Trophoblast cell (in vitro differentiated cells and primary cell): ENCODE measurements at regions not wholly inside any gene's neighbourhood (a gene's known extent, or its start where the extent isn't known, plus 50 kb on each side); places are given as distances from the start of the nearest gene placed in this dataset.

ENCODE experiments used
- DNase-seq, 2 donors: peaks; one replicate each; pipeline ENCODE4 v3.0.0-alpha.2; 2016
- H2AFZ ChIP-seq: 2 replicates; pipeline ENCODE4 v1.6.1; 2013; ENCODE audit warnings: low read length, moderate library complexity, mild to moderate bottlenecking; ENCODE audit not compliant: insufficient read depth, poor library complexity
- H2AK5ac ChIP-seq: 2 replicates; pipeline ENCODE4 v1.6.1; 2013; ENCODE audit warnings: mild to moderate bottlenecking, low read length
- H2BK120ac ChIP-seq: 2 replicates; pipeline ENCODE4 v1.6.1; 2013; ENCODE audit warnings: low read length, mild to moderate bottlenecking, moderate library complexity; ENCODE audit not compliant: insufficient read depth, poor library complexity
- H2BK12ac ChIP-seq: 2 replicates; pipeline ENCODE4 v1.6.1; 2013; ENCODE audit warnings: mild to moderate bottlenecking, low read length, moderate library complexity
- H2BK5ac ChIP-seq: 2 replicates; pipeline ENCODE4 v1.6.1; 2013; ENCODE audit warnings: low read length, low read depth, moderate library complexity, mild to moderate bottlenecking; ENCODE audit not compliant: poor library complexity
- H3K14ac ChIP-seq: 2 replicates; pipeline ENCODE4 v1.6.1; 2013; ENCODE audit warnings: mild to moderate bottlenecking, low read length
- H3K18ac ChIP-seq: 2 replicates; pipeline ENCODE4 v1.6.1; 2013; ENCODE audit warnings: mild to moderate bottlenecking, low read length
- H3K23ac ChIP-seq: 2 replicates; pipeline ENCODE4 v1.6.1; 2013; ENCODE audit warnings: low read length
- H3K27ac ChIP-seq: 2 replicates; pipeline ENCODE4 v1.5.1; 2013; ENCODE audit warnings: low read depth, mild to moderate bottlenecking, inconsistent platforms, low read length, moderate library complexity
- H3K27me3 ChIP-seq: 2 replicates; pipeline ENCODE4 v1.6.1; 2013; ENCODE audit warnings: inconsistent platforms, mild to moderate bottlenecking, low read length, moderate library complexity; ENCODE audit not compliant: insufficient read depth
- H3K36me3 ChIP-seq, 2 experiments: 1 replicate in 1 of 2; 2 replicates in 1 of 2; pipeline ENCODE4 v1.6.1; 2013; ENCODE audit warnings: low read length in 2 of 2, mild to moderate bottlenecking in 2 of 2, moderate library complexity in 1 of 2; ENCODE audit not compliant: insufficient read depth in 2 of 2, control insufficient read depth in 1 of 2
- H3K4ac ChIP-seq: 2 replicates; pipeline ENCODE4 v1.6.1; 2013; ENCODE audit warnings: low read depth, mild to moderate bottlenecking, low read length, moderate library complexity
- H3K4me1 ChIP-seq, 2 experiments: 1 replicate in 1 of 2; 2 replicates in 1 of 2; pipeline ENCODE4 v1.6.1; 2013; ENCODE audit warnings: low read length in 2 of 2, mild to moderate bottlenecking in 2 of 2, moderate library complexity in 1 of 2; ENCODE audit not compliant: insufficient read depth in 2 of 2, control insufficient read depth in 1 of 2
- H3K4me2 ChIP-seq: 2 replicates; pipeline ENCODE4 v1.6.1; 2013; ENCODE audit warnings: inconsistent platforms, mild to moderate bottlenecking, low read length, moderate library complexity
- H3K4me3 ChIP-seq: 2 replicates; pipeline ENCODE4 v1.5.1; 2013; ENCODE audit warnings: mild to moderate bottlenecking, low read depth, low read length, inconsistent platforms
- H3K79me1 ChIP-seq: one replicate; pipeline ENCODE4 v1.6.1; 2013; ENCODE audit warnings: low read length
- H3K79me2 ChIP-seq: 2 replicates; pipeline ENCODE4 v1.6.1; 2013; ENCODE audit warnings: low read length, mild to moderate bottlenecking; ENCODE audit not compliant: control insufficient read depth, insufficient read depth, poor library complexity
- H3K9ac ChIP-seq: 2 replicates; pipeline ENCODE4 v1.6.1; 2013; ENCODE audit warnings: mild to moderate bottlenecking, low read length
- H3K9me3 ChIP-seq: 2 replicates; pipeline ENCODE4 v1.6.1; 2013; ENCODE audit warnings: low read depth, mild to moderate bottlenecking, control low read depth, inconsistent platforms, low read length; ENCODE audit not compliant: insufficient read depth
- H4K12ac ChIP-seq: 2 replicates; pipeline ENCODE4 v1.6.1; 2013; ENCODE audit warnings: low read depth, mild to moderate bottlenecking, low read length, moderate library complexity
- H4K8ac ChIP-seq: 2 replicates; pipeline ENCODE4 v1.6.1; 2013; ENCODE audit warnings: low read depth, mild to moderate bottlenecking, low read length, moderate library complexity
- H4K91ac ChIP-seq: one replicate; pipeline ENCODE4 v1.6.1; 2013; ENCODE audit warnings: low read depth, mild to moderate bottlenecking, low read length, moderate library complexity
- whole genome bisulfite sequencing: extraction: QIAGEN DNeasy Blood & Tissue Kit; methylation state at CpG from one replicate; pipeline ENCODE4 v1.1.7; 2013; ENCODE audit warnings: missing lambda C conversion rate; ENCODE audit not compliant: insufficient read length, insufficient coverage; ENCODE audit errors: extremely low coverage; 5-methylcytosine and 5-hydroxymethylcytosine counted together

DNA sequence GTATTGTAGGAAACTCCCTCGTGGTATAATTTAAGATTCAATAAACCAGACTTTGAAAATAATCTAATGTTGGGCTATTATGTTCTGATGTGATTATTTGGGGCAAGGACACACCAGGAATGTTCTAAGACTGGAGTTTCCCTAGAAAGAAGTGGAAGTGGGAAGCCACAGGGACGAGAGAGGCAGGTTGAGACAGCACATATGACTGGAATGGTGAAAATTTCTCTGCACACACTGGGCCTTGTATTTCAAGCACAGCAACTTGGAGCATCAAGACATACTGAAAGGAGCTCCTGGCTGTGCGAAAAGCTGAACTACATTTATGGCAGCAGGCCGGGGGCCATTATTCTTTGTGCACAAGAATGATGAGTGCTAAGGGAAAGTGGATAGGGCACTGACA is 98.2 kb downstream of the CETN3 start:
- WGBS: no CpG with 5 or more reads among the region's 4 CpGs

DNA sequence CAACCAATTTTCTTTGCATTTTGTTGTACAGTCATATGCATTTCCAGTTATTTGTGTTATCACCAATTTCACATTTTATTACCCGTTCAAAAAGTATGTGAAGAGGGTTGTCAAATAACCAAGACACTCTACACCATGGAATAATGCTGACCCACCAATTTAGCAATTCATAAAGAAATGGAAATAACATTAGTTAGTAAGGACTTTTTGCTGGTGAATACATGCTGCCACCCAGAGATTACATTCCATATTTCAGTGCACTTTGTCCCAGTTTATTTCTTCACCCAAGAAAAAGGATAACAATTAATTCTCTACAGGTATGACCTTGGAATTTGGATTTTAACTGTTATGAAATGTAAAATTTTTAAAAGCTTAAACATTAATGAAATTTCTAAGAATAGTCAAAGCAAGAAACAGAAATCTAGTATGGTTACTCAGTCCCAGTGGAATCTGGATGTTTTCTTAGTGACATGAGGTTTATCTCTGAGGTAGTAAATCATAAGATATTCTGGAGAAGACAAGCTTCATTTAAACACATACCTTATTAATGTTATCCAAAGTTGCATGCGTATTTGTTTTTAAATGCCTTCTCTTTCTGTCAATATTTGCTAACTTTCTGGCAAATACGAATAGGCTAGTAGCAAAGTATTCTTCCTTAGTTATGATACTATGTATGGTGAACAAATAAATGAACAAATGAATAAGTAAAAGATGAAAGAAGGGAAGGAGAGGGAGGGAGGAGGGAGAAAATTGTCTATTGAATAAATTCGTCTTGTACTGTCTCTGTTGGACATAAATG is 100.6 kb downstream of the CETN3 start:
- Histone ChIP-seq H2AK5ac (no peak overlapping the region), H3K14ac (no peak overlapping the region), H3K9ac (no peak overlapping the region), H3K27ac (no peak overlapping the region), H3K36me3 (no peaks in the 10 kb centered on the region), H3K79me1 (no peaks in the 10 kb centered on the region), H3K27me3 (no peaks in the 10 kb centered on the region), H3K9me3 (no peaks in the 10 kb centered on the region), H2BK120ac (no peak overlapping the region), H3K4me1 (no peaks in the 10 kb centered on the region), H3K4ac (no peak overlapping the region), H2BK5ac (no peak overlapping the region), H3K23ac (no peak overlapping the region), H3K4me3 (no peak overlapping the region), H2AFZ (no peak overlapping the region), H3K4me2 (no peak overlapping the region), H4K91ac (no peak overlapping the region), H4K8ac (no peak overlapping the region), H2BK12ac (no peak overlapping the region), H4K12ac (no peak overlapping the region), H3K79me2 (no peaks in the 10 kb centered on the region), H3K18ac (no peak overlapping the region)
- peak in 1 of 2 donors; percentile 16 for DNase-seq
- WGBS: 100% methylated on average over 1 of the region's 4 CpGs

More for the DNA sequence above, 98.2 kb downstream of the CETN3 start:
- H3K79me2 ChIP-seq: no peaks in the 10 kb centered on the region
- no peak overlapping the region for H2BK5ac ChIP-seq
- no peaks in the 10 kb centered on the region for H3K4me1 ChIP-seq
- no peaks in the 10 kb centered on the region for H3K79me1 ChIP-seq
- no peak overlapping the region for H3K27ac ChIP-seq
- no peak overlapping the region for H4K8ac ChIP-seq
- no peak overlapping the region for H3K18ac ChIP-seq
- H3K23ac ChIP-seq: no peak overlapping the region
- DNase-seq: no peak
- H2BK12ac ChIP-seq: no peak overlapping the region
- H4K91ac ChIP-seq: no peak overlapping the region
- H2AFZ ChIP-seq: no peak overlapping the region
- H3K14ac ChIP-seq: no peak overlapping the region
- no peak overlapping the region for H2BK120ac ChIP-seq
- H3K9me3 ChIP-seq: no peaks in the 10 kb centered on the region
- no peaks in the 10 kb centered on the region for H3K36me3 ChIP-seq
- H4K12ac ChIP-seq: no peak overlapping the region
- no peak overlapping the region for H3K4me3 ChIP-seq
- no peaks in the 10 kb centered on the region for H3K27me3 ChIP-seq
- H3K4me2 ChIP-seq: no peak overlapping the region
- H3K9ac ChIP-seq: no peak overlapping the region
- H2AK5ac ChIP-seq: no peak overlapping the region
- no peak overlapping the region for H3K4ac ChIP-seq

- H3K9me3 ChIP-seq: no peaks in the 10 kb centered on the region
- no peak for DNase-seq
- no peak overlapping the region for H2AFZ ChIP-seq
- H3K9ac ChIP-seq: no peak overlapping the region
- H4K91ac ChIP-seq: no peak overlapping the region
- H2BK12ac ChIP-seq: no peak overlapping the region
- no peaks in the 10 kb centered on the region for H3K36me3 ChIP-seq
- no peak overlapping the region for H3K4ac ChIP-seq
- WGBS: no CpG with 5 or more reads among the region's 1 CpG
- no peak overlapping the region for H3K4me3 ChIP-seq
- H3K79me2 ChIP-seq: no peaks in the 10 kb centered on the region
- no peak overlapping the region for H3K27ac ChIP-seq
- H3K79me1 ChIP-seq: no peaks in the 10 kb centered on the region
- no peak overlapping the region for H3K18ac ChIP-seq
- no peak overlapping the region for H3K4me2 ChIP-seq
- H4K8ac ChIP-seq: no peak overlapping the region
- H3K14ac ChIP-seq: no peak overlapping the region
- H4K12ac ChIP-seq: no peak overlapping the region
- no peak overlapping the region for H2BK120ac ChIP-seq
- H3K23ac ChIP-seq: no peak overlapping the region
- no peaks in the 10 kb centered on the region for H3K4me1 ChIP-seq
- no peak overlapping the region for H2AK5ac ChIP-seq
- no peaks in the 10 kb centered on the region for H3K27me3 ChIP-seq
- H2BK5ac ChIP-seq: no peak overlapping the region
Observed at GRCh38 chr5:90307782-90308181, 101.8 kb downstream of the CETN3 start.

- H3K4me1 ChIP-seq: no peaks in the 10 kb centered on the region
- H3K79me2 ChIP-seq: no peaks in the 10 kb centered on the region
- no peak overlapping the region for H3K23ac ChIP-seq
Observed at GRCh38 chr5:90307322-90307721, 102.2 kb downstream of the CETN3 start.

More at GRCh38 chr5:90307322-90307721, 102.2 kb downstream of the CETN3 start:
- H3K27me3 ChIP-seq: no peaks in the 10 kb centered on the region
- H3K18ac ChIP-seq: no peak overlapping the region
- H2BK5ac ChIP-seq: no peak overlapping the region
- H4K91ac ChIP-seq: no peak overlapping the region
- no peaks in the 10 kb centered on the region for H3K36me3 ChIP-seq
- H2BK120ac ChIP-seq: no peak overlapping the region
- no peak overlapping the region for H4K12ac ChIP-seq
- no peak overlapping the region for H2BK12ac ChIP-seq
- DNase-seq: no peak
- H3K9me3 ChIP-seq: no peaks in the 10 kb centered on the region
- no peak overlapping the region for H4K8ac ChIP-seq
- no peak overlapping the region for H3K4me2 ChIP-seq
- H3K27ac ChIP-seq: no peak overlapping the region
- H3K14ac ChIP-seq: no peak overlapping the region
- no peak overlapping the region for H3K4me3 ChIP-seq
- no peak overlapping the region for H2AFZ ChIP-seq
- no peak overlapping the region for H3K9ac ChIP-seq
- H2AK5ac ChIP-seq: no peak overlapping the region
- H3K4ac ChIP-seq: no peak overlapping the region
- no peaks in the 10 kb centered on the region for H3K79me1 ChIP-seq
